HG03025 (cell line): ENCODE measurements at regions not wholly inside any gene's neighbourhood (a gene's known extent, or its start where the extent isn't known, plus 50 kb on each side); places are given as distances from the start of the nearest gene placed in this dataset.

Experiments used
- ATAC-seq: cut with Tn5 transposase; IDR thresholded peaks from one replicate; pipeline ENCODE4 v1.9.1; 2021; ENCODE audit warnings: mild to moderate bottlenecking, moderate library complexity; ENCODE audit not compliant: unreplicated experiment, low FRiP score

DNA sequence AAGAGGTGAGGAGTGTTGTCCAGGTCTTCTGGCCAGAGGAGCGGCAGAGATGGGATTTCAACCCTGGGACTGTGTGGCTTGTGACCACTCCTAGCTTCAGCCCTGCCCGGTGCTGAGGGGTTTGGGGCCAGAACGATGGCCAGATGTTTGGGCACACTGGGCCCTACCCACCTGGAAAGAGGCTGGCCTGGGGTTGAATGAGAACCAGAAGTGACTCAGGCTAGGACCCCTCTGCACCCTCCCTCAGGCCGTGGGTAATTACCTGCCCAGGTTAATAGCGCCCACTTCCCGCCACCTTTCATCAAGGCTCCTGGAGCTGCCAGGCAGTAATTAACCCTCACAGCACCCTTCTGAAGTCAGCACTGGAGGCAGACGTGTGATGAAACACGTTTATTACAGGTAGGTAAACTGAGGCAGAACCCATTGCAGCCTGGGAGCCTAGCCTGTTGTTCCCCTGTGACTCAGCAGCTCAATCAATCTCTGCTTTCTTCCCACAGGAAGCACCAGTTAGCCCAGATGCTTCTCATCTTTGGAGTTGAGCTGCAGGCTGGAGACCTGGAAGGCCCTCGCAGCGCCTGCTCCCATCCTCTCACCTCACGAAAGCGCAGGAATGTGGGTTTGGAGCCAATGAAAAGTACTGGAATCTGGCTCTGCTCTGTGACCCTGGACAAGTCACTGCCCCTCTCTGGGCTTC lies 120.8 kb downstream of the CEBPB start:
- ATAC-seq = no peak

GRCh38 chr20:50312002-50312681 lies 121.5 kb downstream of the CEBPB start:
- ATAC-seq = no peak

DNA sequence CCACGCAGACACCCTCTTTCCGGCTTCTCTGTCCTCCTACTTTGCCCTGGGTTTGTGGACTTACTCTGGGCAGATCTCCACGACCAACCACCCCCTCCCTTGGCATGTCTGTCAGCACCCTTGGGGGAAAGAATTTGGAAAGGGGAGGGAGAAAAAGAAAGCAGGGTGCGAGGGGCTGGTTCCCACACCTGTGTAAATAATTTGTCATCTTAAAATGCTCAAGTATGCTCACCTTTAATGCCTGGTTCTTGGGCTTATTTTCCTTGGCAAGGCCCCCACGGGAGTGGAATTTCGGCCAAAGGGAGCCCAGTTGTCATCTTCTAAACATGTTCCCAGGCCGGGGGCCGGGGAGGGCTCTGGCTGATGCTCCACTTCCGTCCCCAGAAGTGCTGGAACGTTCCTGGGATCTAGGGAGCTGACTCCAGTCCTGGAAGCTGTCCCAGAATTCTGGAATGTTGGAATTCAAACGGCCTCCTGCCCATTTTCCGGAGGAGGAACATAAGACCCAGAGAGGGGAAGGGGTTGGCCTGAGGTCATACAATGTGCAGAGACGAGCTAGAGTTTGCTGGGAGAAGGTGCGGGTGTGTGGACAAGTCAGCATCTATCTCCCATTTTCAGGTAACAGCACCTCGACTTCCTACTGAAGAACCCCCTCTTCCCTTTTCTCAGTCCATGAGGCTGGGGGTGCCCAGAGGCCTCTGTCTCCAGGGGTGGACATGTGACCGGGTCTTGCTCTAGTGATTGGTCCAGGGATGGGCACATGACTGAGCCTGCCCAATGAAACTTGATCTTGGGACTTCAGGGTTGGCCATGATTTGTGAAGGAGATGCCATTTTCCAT lies 122.3 kb downstream of the CEBPB start:
- ATAC-seq = no peak

- no peak for ATAC-seq
Measured at GRCh38 chr20:50313522-50313820, 122.8 kb downstream of the CEBPB start.

GRCh38 chr20:50313827-50314677 lies 123.4 kb downstream of the CEBPB start:
- no peak for ATAC-seq

- ATAC-seq = no peak
Measured at GRCh38 chr20:50314678-50315335, 124.2 kb downstream of the CEBPB start.

GRCh38 chr20:50315586-50316551 lies 125.2 kb downstream of the CEBPB start:
- ATAC-seq = no peak

DNA sequence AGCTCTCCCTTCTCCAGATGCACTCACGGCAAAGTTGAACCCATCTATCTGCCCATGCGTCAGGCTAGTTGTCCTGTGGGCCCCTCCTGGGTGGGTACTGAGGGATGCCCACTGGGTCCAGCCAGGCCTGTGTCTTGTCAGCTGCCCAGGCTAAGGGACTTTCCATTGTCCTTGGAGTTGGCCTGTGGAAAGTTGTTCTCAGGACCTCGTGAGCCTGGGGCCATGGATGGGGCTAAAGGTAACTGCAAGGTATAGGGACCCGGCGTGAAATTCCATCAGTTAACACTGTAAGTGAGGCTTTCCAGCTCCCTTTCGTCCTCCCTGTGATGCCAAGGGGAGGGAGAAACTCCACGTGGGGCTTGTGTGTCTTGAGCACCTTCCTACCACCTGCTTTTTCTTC lies 126.5 kb downstream of the CEBPB start:
- no peak for ATAC-seq

DNA sequence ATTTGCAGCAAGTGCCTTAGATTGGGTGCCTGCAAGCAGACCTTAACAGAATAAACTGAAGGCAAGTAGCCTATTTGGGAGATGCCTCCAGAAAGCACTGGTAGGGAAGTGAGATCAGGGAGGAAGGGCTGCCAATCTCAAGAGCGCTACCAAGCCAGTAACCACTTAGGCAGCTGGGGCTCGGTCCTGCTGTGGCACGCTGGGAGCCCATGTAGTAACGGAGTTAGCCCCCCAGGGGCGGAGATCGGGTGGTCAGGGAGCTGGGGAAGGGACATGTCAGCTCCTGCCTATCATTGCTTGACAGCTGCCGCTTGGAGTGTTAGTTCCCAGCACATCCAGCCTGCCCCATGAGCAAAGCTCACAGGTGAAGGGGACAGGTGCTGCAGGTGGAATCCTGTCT lies 127.0 kb downstream of the CEBPB start:
- no peak for ATAC-seq

DNA sequence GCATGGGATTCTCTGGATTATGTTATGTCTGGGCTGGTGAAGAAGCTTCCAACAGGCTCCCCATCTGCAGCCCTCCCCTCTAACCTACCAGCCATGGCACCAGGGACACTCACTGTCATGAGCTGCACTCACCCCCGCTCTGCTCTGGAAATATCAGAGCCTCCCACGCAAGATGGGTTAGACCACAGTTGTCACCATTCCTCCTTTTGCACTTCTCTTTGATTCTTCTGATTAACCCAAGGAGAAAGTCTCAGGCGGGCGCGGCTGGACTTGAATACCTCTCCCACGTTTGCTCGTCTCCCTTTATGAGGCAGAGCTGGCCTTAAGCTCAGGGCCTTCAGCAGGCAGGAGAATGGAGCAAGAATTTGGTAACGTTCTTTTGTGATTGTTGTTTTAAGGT lies 128.1 kb downstream of the CEBPB start:
- no peak for ATAC-seq

GRCh38 chr20:50320005-50320900 lies 129.6 kb downstream of the CEBPB start:
- no peak for ATAC-seq

GRCh38 chr20:50320901-50321796 lies 130.5 kb downstream of the CEBPB start:
- ATAC-seq = no peak

- ATAC-seq = no peak
Measured at GRCh38 chr20:50321797-50322480, 131.3 kb downstream of the CEBPB start.

DNA sequence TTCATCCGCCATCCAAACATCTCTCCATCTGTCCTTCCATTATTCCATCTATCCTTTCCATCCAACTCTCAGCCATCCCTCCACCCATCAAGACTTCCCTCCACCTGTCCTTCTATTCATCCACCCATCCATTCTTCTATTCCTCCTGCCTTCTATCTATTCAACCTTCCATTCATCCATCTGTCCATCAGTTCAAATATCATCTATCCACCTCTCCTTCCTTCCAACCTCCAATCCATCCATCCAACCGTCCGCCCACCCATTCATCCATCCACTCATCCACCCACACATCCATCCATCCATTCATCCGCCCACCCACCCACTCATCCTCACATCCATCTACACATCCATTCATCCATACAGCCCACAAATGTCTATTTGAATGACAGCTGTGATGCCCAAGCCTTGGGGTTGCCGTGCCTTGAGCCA lies 132.1 kb downstream of the CEBPB start:
- no peak for ATAC-seq

GRCh38 chr20:50323209-50323608 lies 132.6 kb downstream of the CEBPB start:
- no peak for ATAC-seq
